Gastroesophageal sphincter (tissue), 3 donors: ENCODE measurements at regions not wholly inside any gene's neighbourhood (a gene's known extent, or its start where the extent isn't known, plus 50 kb on each side); places are given as distances from the start of the nearest gene placed in this dataset.

ENCODE experiments used
- CTCF ChIP-seq, 4 experiments: fragments of 200-600 bp in 2 of 4; fragments of 450-650 bp in 2 of 4; sonication (generic) in 1 of 4; IDR thresholded peaks; one replicate each; pipeline ENCODE4 v1.5.1; 2017 to 2019; ENCODE audit warnings: antibody characterized with exemption in 4 of 4, mild to moderate bottlenecking in 2 of 4, moderate library complexity in 2 of 4
- EP300 ChIP-seq: sonication (generic); formaldehyde crosslinking; IDR thresholded peaks from one replicate; pipeline ENCODE4 v1.6.1; 2017; ENCODE audit warnings: antibody characterized with exemption, mild to moderate bottlenecking
- POLR2A ChIP-seq, 2 donors: fragments of 450-650 bp; IDR thresholded peaks; one replicate each; pipeline ENCODE4 v1.6.1; 2017; ENCODE audit warnings: antibody characterized with exemption in 2 of 2, mild to moderate bottlenecking in 2 of 2, moderate library complexity in 1 of 2
- POLR2AphosphoS5 ChIP-seq: sonication (generic); formaldehyde crosslinking; IDR thresholded peaks from one replicate; pipeline ENCODE4 v1.6.1; 2017; ENCODE audit warnings: antibody characterized with exemption

- no peak for TF ChIP-seq CTCF (IDR thresholded peaks at IDR 0.05)
- TF ChIP-seq POLR2AphosphoS5 = no peak
- TF ChIP-seq POLR2A (IDR thresholded peaks at IDR 0.05) = no peak
- no peak for TF ChIP-seq EP300
These were observed 102.0 kb upstream of the CDH6 start for GRCh38 chr5:31091501-31091900.
